DMS 273 (cell line): ENCODE measurements at regions not wholly inside any gene's neighbourhood (a gene's known extent, or its start where the extent isn't known, plus 50 kb on each side); places are given as distances from the start of the nearest gene placed in this dataset.
"Not testable (repeated sequence)": the region's sequence is repeated elsewhere in the genome, so short reads cannot be mapped to it uniquely, and the experiment has no call there.

Experiments
- DNase-seq: peaks from one replicate; lab custom pipeline; 2025; ENCODE audit not compliant: unreplicated experiment; lab: John Stamatoyannopoulos, UW

- DNase-seq = no peak
Measured at GRCh38 chr1:172834609-172835008, 175.7 kb downstream of the FASLG start.

GRCh38 chr1:172835834-172836233, 176.9 kb downstream of the FASLG start:
- no peak for DNase-seq

- no peak for DNase-seq
Measured at GRCh38 chr1:172837816-172838679, 179.1 kb downstream of the FASLG start.

GRCh38 chr1:172838680-172839313, 179.9 kb downstream of the FASLG start:
- DNase-seq = no peak

GRCh38 chr1:172839639-172840038, 180.7 kb downstream of the FASLG start:
- DNase-seq = not testable (repeated sequence)

GRCh38 chr1:172843444-172843843, 184.5 kb downstream of the FASLG start:
- no peak for DNase-seq

GRCh38 chr1:172845371-172845770, 186.5 kb downstream of the FASLG start:
- DNase-seq = no peak

- no peak for DNase-seq
Measured at GRCh38 chr1:172845865-172846264, 187.0 kb downstream of the FASLG start.

- not testable (repeated sequence) for DNase-seq
Measured at GRCh38 chr1:172847814-172848213, 188.9 kb downstream of the FASLG start.

- no peak for DNase-seq
Measured at GRCh38 chr1:172849653-172850052, 190.8 kb downstream of the FASLG start.

- no peak for DNase-seq
Measured at GRCh38 chr1:172851077-172851476, 192.2 kb downstream of the FASLG start.

GRCh38 chr1:172851856-172852255, 193.0 kb downstream of the FASLG start:
- no peak for DNase-seq

GRCh38 chr1:172855983-172856382, 194.8 kb downstream of the TNFSF18 start:
- not testable (repeated sequence) for DNase-seq

GRCh38 chr1:172863031-172863430, 187.7 kb downstream of the TNFSF18 start:
- no peak for DNase-seq

- no peak for DNase-seq
Measured at GRCh38 chr1:172867216-172867818, 183.4 kb downstream of the TNFSF18 start.

GRCh38 chr1:172870901-172871606, 179.7 kb downstream of the TNFSF18 start:
- no peak for DNase-seq

- DNase-seq = no peak
Measured at GRCh38 chr1:172874950-172875349, 175.8 kb downstream of the TNFSF18 start.

- DNase-seq = no peak
Measured at GRCh38 chr1:172875892-172876291, 174.8 kb downstream of the TNFSF18 start.

GRCh38 chr1:172882385-172882784, 168.4 kb downstream of the TNFSF18 start:
- no peak for DNase-seq

- DNase-seq = no peak
Measured at GRCh38 chr1:172882791-172883386, 167.9 kb downstream of the TNFSF18 start.

GRCh38 chr1:172883387-172883791, 167.4 kb downstream of the TNFSF18 start:
- DNase-seq = no peak
